ENCODE measurements at regions not wholly inside any gene's neighbourhood (a gene's known extent, or its start where the extent isn't known, plus 50 kb on each side); places are given as distances from the start of the nearest gene placed in this dataset.
A peak's percentile ranks its signal among the peaks of the same experiment; 100 is the strongest.

- Mint-ChIP-seq H3K27me3 (ENCODE audit: low read depth) (peaks cover 2% of the 10 kb centered on the region), H3K36me3 (ENCODE audit: low read depth) (no peaks in the 10 kb centered on the region), H3K27ac (ENCODE audit: unreplicated experiment) (no peak overlapping the region), H3K4me3 (ENCODE audit: unreplicated experiment) (no peak overlapping the region), H3K4me1 (ENCODE audit: low read depth) (peaks cover 24% of the 10 kb centered on the region), H3K9me3 (ENCODE audit: low read depth) (peaks cover 12% of the 10 kb centered on the region)
- DNase-seq (ENCODE audit: low spot score), result no peak
- no peak for TF ChIP-seq CTCF (IDR thresholded peaks at IDR 0.05)
These were observed 153.1 kb downstream of the PSMG1 start for GRCh38 chr21:39029900-39030884.

- Mint-ChIP-seq H3K27ac (ENCODE audit: unreplicated experiment) (no peak overlapping the region), H3K36me3 (ENCODE audit: low read depth) (no peaks in the 10 kb centered on the region), H3K9me3 (ENCODE audit: low read depth) (peaks cover 12% of the 10 kb centered on the region), H3K4me1 (ENCODE audit: low read depth) (peaks cover 21% of the 10 kb centered on the region), H3K27me3 (ENCODE audit: low read depth) (peaks cover 2% of the 10 kb centered on the region), H3K4me3 (ENCODE audit: unreplicated experiment) (no peak overlapping the region)
- no peak for DNase-seq (ENCODE audit: low spot score)
- no peak for TF ChIP-seq CTCF (IDR thresholded peaks at IDR 0.05)
These were observed 154.0 kb downstream of the PSMG1 start for GRCh38 chr21:39029086-39029755.

- no peak for TF ChIP-seq CTCF (IDR thresholded peaks at IDR 0.05)
- no peak overlapping the region for H3K4me3 Mint-ChIP-seq (ENCODE audit: unreplicated experiment)
- H3K27me3 Mint-ChIP-seq (ENCODE audit: low read depth), result no peaks in the 10 kb centered on the region
- H3K27ac Mint-ChIP-seq (ENCODE audit: unreplicated experiment), result no peak overlapping the region
- DNase-seq (ENCODE audit: low spot score), result no peak
- no peaks in the 10 kb centered on the region for H3K36me3 Mint-ChIP-seq (ENCODE audit: low read depth)
- peaks cover 44% of the 10 kb centered on the region for H3K4me1 Mint-ChIP-seq (ENCODE audit: low read depth)
- peaks cover 12% of the 10 kb centered on the region for H3K9me3 Mint-ChIP-seq (ENCODE audit: low read depth)
These were observed 158.1 kb downstream of the PSMG1 start for GRCh38 chr21:39025198-39025597.

GRCh38 chr21:39024538-39024937 is 158.7 kb downstream of the PSMG1 start:
- H3K4me1 Mint-ChIP-seq (ENCODE audit: low read depth), result peaks cover 46% of the 10 kb centered on the region
- H3K36me3 Mint-ChIP-seq (ENCODE audit: low read depth), result no peaks in the 10 kb centered on the region
- H3K4me3 Mint-ChIP-seq (ENCODE audit: unreplicated experiment), result no peak overlapping the region
- H3K27me3 Mint-ChIP-seq (ENCODE audit: low read depth), result no peaks in the 10 kb centered on the region
- no peak for TF ChIP-seq CTCF (IDR thresholded peaks at IDR 0.05)
- DNase-seq (ENCODE audit: low spot score), result no peak
- H3K9me3 Mint-ChIP-seq (ENCODE audit: low read depth), result peaks cover 12% of the 10 kb centered on the region
- no peak overlapping the region for H3K27ac Mint-ChIP-seq (ENCODE audit: unreplicated experiment)

- Mint-ChIP-seq H3K4me3 (ENCODE audit: unreplicated experiment) (no peak overlapping the region), H3K27ac (ENCODE audit: unreplicated experiment) (peak overlapping the region; percentile 28), H3K9me3 (ENCODE audit: low read depth) (peaks cover 12% of the 10 kb centered on the region), H3K36me3 (ENCODE audit: low read depth) (no peaks in the 10 kb centered on the region), H3K4me1 (ENCODE audit: low read depth) (peaks cover 38% of the 10 kb centered on the region), H3K27me3 (ENCODE audit: low read depth) (no peaks in the 10 kb centered on the region)
- DNase-seq (ENCODE audit: low spot score), result no peak
- TF ChIP-seq CTCF (IDR thresholded peaks at IDR 0.05), result peak; percentile 71
These were observed 160.2 kb downstream of the PSMG1 start for GRCh38 chr21:39022863-39023693.
